IPS-NIHi11 (cell line): ENCODE measurements at regions not wholly inside any gene's neighbourhood (a gene's known extent, or its start where the extent isn't known, plus 50 kb on each side); places are given as distances from the start of the nearest gene placed in this dataset.

Source experiments
- DNase-seq: peaks from one replicate; pipeline ENCODE4 v3.0.0; 2012; ENCODE audit warnings: mixed read lengths, low spot score

GRCh38 chr19:31600731-31601295 is 251.6 kb upstream of the TSHZ3 start:
- no peak for DNase-seq

GRCh38 chr19:31601855-31602254 is 252.6 kb upstream of the TSHZ3 start:
- no peak for DNase-seq

GRCh38 chr19:31602548-31602947 is 253.3 kb upstream of the TSHZ3 start:
- DNase-seq: no peak

- DNase-seq: no peak
Observed at GRCh38 chr19:31604493-31605040, 255.3 kb upstream of the TSHZ3 start.

- no peak for DNase-seq
Observed at GRCh38 chr19:31610018-31610417, 260.8 kb upstream of the TSHZ3 start.

GRCh38 chr19:31611046-31611877 is 262.0 kb upstream of the TSHZ3 start:
- DNase-seq: no peak

- DNase-seq: no peak
Observed at GRCh38 chr19:31612873-31613272, 263.6 kb upstream of the TSHZ3 start.

GRCh38 chr19:31613683-31614219 is 264.5 kb upstream of the TSHZ3 start:
- no peak for DNase-seq

- DNase-seq: no peak
Observed at GRCh38 chr19:31616031-31616430, 266.8 kb upstream of the TSHZ3 start.

GRCh38 chr19:31617010-31617585 is 267.9 kb upstream of the TSHZ3 start:
- DNase-seq: no peak

GRCh38 chr19:31625056-31625455 is 275.8 kb upstream of the TSHZ3 start:
- DNase-seq: no peak

GRCh38 chr19:31625575-31625974 is 276.3 kb upstream of the TSHZ3 start:
- DNase-seq: no peak

GRCh38 chr19:31626941-31627340 is 277.7 kb upstream of the TSHZ3 start:
- no peak for DNase-seq

- DNase-seq: no peak
Observed at GRCh38 chr19:31627620-31628365, 278.6 kb upstream of the TSHZ3 start.

- no peak for DNase-seq
Observed at GRCh38 chr19:31629579-31630363, 280.5 kb upstream of the TSHZ3 start.

- no peak for DNase-seq
Observed at GRCh38 chr19:31633014-31633413, 283.8 kb upstream of the TSHZ3 start.

GRCh38 chr19:31639306-31639705 is 290.1 kb upstream of the TSHZ3 start:
- DNase-seq: no peak

- no peak for DNase-seq
Observed at GRCh38 chr19:31641591-31641990, 292.4 kb upstream of the TSHZ3 start.

- no peak for DNase-seq
Observed at GRCh38 chr19:31648347-31648746, 299.1 kb upstream of the TSHZ3 start.

- no peak for DNase-seq
Observed at GRCh38 chr19:31656507-31656906, 307.3 kb upstream of the TSHZ3 start.
